ENCODE measurements at regions not wholly inside any gene's neighbourhood (a gene's known extent, or its start where the extent isn't known, plus 50 kb on each side); places are given as distances from the start of the nearest gene placed in this dataset.

DNA sequence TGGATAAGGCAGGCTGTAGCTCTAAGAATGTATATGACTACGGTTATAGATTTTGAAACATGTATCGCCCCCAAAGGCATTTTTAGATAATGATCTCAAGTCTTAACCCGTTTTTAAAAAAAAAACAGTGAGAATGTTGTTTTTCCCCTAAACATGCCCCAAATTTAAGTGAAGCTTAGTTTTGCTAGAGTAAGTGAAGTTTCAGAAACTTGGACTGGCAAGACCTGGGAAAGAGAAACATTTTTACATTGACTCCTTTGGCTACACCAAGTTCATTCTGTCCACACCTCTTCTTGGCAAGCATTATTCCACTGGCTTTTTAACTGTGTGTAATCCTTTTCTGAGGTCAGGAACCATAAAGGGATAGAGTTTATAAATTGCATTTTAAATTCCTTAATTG is 216.7 kb upstream of the CELF2 start (continued):
- TF ChIP-seq, protein P1, sequence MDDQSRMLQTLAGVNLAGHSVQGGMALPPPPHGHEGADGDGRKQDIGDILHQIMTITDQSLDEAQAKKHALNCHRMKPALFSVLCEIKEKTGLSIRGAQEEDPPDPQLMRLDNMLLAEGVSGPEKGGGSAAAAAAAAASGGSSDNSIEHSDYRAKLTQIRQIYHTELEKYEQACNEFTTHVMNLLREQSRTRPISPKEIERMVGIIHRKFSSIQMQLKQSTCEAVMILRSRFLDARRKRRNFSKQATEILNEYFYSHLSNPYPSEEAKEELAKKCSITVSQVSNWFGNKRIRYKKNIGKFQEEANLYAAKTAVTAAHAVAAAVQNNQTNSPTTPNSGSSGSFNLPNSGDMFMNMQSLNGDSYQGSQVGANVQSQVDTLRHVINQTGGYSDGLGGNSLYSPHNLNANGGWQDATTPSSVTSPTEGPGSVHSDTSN (IDR thresholded peaks at IDR 0.05; ENCODE audit: insufficient replicate concordance, low read depth, low read length) = no peak
- TF ChIP-seq MTA2 (IDR thresholded peaks at IDR 0.05; ENCODE audit: low read depth) = no peak
- TF ChIP-seq, protein P2, sequence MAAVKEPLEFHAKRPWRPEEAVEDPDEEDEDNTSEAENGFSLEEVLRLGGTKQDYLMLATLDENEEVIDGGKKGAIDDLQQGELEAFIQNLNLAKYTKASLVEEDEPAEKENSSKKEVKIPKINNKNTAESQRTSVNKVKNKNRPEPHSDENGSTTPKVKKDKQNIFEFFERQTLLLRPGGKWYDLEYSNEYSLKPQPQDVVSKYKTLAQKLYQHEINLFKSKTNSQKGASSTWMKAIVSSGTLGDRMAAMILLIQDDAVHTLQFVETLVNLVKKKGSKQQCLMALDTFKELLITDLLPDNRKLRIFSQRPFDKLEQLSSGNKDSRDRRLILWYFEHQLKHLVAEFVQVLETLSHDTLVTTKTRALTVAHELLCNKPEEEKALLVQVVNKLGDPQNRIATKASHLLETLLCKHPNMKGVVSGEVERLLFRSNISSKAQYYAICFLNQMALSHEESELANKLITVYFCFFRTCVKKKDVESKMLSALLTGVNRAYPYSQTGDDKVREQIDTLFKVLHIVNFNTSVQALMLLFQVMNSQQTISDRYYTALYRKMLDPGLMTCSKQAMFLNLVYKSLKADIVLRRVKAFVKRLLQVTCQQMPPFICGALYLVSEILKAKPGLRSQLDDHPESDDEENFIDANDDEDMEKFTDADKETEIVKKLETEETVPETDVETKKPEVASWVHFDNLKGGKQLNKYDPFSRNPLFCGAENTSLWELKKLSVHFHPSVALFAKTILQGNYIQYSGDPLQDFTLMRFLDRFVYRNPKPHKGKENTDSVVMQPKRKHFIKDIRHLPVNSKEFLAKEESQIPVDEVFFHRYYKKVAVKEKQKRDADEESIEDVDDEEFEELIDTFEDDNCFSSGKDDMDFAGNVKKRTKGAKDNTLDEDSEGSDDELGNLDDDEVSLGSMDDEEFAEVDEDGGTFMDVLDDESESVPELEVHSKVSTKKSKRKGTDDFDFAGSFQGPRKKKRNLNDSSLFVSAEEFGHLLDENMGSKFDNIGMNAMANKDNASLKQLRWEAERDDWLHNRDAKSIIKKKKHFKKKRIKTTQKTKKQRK (IDR thresholded peaks at IDR 0.05; ENCODE audit: low read depth, low read length) = no peak
- no peak for TF ChIP-seq CBX3 (IDR thresholded peaks at IDR 0.05; ENCODE audit: borderline replicate concordance, low read depth)
- TF ChIP-seq SIX5 (IDR thresholded peaks at IDR 0.05; ENCODE audit: low read depth, low read length, severe bottlenecking) = no peak
- no peak for TF ChIP-seq RELA (IDR thresholded peaks at IDR 0.05; ENCODE audit: borderline replicate concordance, partially characterized antibody)
- no peak for TF ChIP-seq MEF2B (IDR thresholded peaks at IDR 0.05; ENCODE audit: partially characterized antibody, poor library complexity, severe bottlenecking)
- TF ChIP-seq, protein P3, sequence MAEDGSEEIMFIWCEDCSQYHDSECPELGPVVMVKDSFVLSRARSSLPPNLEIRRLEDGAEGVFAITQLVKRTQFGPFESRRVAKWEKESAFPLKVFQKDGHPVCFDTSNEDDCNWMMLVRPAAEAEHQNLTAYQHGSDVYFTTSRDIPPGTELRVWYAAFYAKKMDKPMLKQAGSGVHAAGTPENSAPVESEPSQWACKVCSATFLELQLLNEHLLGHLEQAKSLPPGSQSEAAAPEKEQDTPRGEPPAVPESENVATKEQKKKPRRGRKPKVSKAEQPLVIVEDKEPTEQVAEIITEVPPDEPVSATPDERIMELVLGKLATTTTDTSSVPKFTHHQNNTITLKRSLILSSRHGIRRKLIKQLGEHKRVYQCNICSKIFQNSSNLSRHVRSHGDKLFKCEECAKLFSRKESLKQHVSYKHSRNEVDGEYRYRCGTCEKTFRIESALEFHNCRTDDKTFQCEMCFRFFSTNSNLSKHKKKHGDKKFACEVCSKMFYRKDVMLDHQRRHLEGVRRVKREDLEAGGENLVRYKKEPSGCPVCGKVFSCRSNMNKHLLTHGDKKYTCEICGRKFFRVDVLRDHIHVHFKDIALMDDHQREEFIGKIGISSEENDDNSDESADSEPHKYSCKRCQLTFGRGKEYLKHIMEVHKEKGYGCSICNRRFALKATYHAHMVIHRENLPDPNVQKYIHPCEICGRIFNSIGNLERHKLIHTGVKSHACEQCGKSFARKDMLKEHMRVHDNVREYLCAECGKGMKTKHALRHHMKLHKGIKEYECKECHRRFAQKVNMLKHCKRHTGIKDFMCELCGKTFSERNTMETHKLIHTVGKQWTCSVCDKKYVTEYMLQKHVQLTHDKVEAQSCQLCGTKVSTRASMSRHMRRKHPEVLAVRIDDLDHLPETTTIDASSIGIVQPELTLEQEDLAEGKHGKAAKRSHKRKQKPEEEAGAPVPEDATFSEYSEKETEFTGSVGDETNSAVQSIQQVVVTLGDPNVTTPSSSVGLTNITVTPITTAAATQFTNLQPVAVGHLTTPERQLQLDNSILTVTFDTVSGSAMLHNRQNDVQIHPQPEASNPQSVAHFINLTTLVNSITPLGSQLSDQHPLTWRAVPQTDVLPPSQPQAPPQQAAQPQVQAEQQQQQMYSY (CRISPR knock-in tag; IDR thresholded peaks at IDR 0.05) = no peak
- no peak for TF ChIP-seq HCFC1 (IDR thresholded peaks at IDR 0.05; ENCODE audit: low read length)
